ENCODE measurements at regions not wholly inside any gene's neighbourhood (a gene's known extent, or its start where the extent isn't known, plus 50 kb on each side); places are given as distances from the start of the nearest gene placed in this dataset.

GRCh38 chr1:81470275-81470674 is 330.5 kb upstream of the ADGRL2 start:
- Histone ChIP-seq H3K27ac (ENCODE audit: low read length) (no peak overlapping the region), H2AFZ (ENCODE audit: low read depth, low read length) (no peak overlapping the region), H3K36me3 (ENCODE audit: insufficient read depth, low read length) (no peaks in the 10 kb centered on the region), H4K20me1 (ENCODE audit: insufficient read depth) (no peaks in the 10 kb centered on the region), H3K9me3 (ENCODE audit: low read length) (no peaks in the 10 kb centered on the region), H3F3A (ENCODE audit: insufficient read depth, low read length, poor library complexity, severe bottlenecking) (peaks cover 5% of the 10 kb centered on the region), H3K4me3 (ENCODE audit: low read length) (no peak overlapping the region), H3K9me2 (ENCODE audit: insufficient read depth, low read length) (no peaks in the 10 kb centered on the region), H3K27me3 (ENCODE audit: insufficient read depth, low read depth, low read length) (no peaks in the 10 kb centered on the region), H3K79me2 (replicated peaks; ENCODE audit: insufficient read depth, low read length) (no peaks in the 10 kb centered on the region), H3K4me2 (ENCODE audit: low read length) (no peak overlapping the region), H3K9ac (ENCODE audit: low read length) (no peak overlapping the region)
- no peak for TF ChIP-seq EP300 (conservative IDR thresholded peaks at IDR 0.05; ENCODE audit: poor library complexity, severe bottlenecking)
- no peak for TF ChIP-seq REST (IDR thresholded peaks at IDR 0.05; ENCODE audit: borderline replicate concordance)
- TF ChIP-seq EZH2 (IDR thresholded peaks at IDR 0.05; ENCODE audit: borderline replicate concordance, insufficient read depth, low read length, poor library complexity, severe bottlenecking) = no peak
- no peak for TF ChIP-seq MXI1 (conservative IDR thresholded peaks at IDR 0.05; ENCODE audit: poor library complexity, severe bottlenecking)
- TF ChIP-seq CTCF (IDR thresholded peaks at IDR 0.05; ENCODE audit: poor library complexity, severe bottlenecking) = no peak
- no peak for TF ChIP-seq POLR2AphosphoS5 (IDR thresholded peaks at IDR 0.05)
- TF ChIP-seq RAD21 (conservative IDR thresholded peaks at IDR 0.05) = no peak
- no peak for TF ChIP-seq SMC3 (conservative IDR thresholded peaks at IDR 0.05; ENCODE audit: poor library complexity)
- TF ChIP-seq TAF1 (IDR thresholded peaks at IDR 0.05; ENCODE audit: low read depth) = no peak

GRCh38 chr1:81467383-81467782 is 333.4 kb upstream of the ADGRL2 start:
- H3K79me2 ChIP-seq (replicated peaks; ENCODE audit: insufficient read depth, low read length) = no peaks in the 10 kb centered on the region
- no peaks in the 10 kb centered on the region for H3K9me3 ChIP-seq (ENCODE audit: low read length)
- H3K27ac ChIP-seq (ENCODE audit: low read length) = no peak overlapping the region
- H3F3A ChIP-seq (ENCODE audit: insufficient read depth, low read length, poor library complexity, severe bottlenecking) = peaks cover 10% of the 10 kb centered on the region
- H3K27me3 ChIP-seq (ENCODE audit: insufficient read depth, low read depth, low read length) = no peaks in the 10 kb centered on the region
- no peak overlapping the region for H3K9ac ChIP-seq (ENCODE audit: low read length)
- H3K9me2 ChIP-seq (ENCODE audit: insufficient read depth, low read length) = no peaks in the 10 kb centered on the region
- H2AFZ ChIP-seq (ENCODE audit: low read depth, low read length) = no peak overlapping the region
- H3K36me3 ChIP-seq (ENCODE audit: insufficient read depth, low read length) = no peaks in the 10 kb centered on the region
- H3K4me2 ChIP-seq (ENCODE audit: low read length) = no peak overlapping the region
- H3K4me3 ChIP-seq (ENCODE audit: low read length) = peak overlapping the region; percentile 34
- TF ChIP-seq CTCF (IDR thresholded peaks at IDR 0.05; ENCODE audit: poor library complexity, severe bottlenecking) = no peak
- no peak for TF ChIP-seq MXI1 (conservative IDR thresholded peaks at IDR 0.05; ENCODE audit: poor library complexity, severe bottlenecking)
- no peak for TF ChIP-seq EP300 (conservative IDR thresholded peaks at IDR 0.05; ENCODE audit: poor library complexity, severe bottlenecking)
- TF ChIP-seq POLR2AphosphoS5 (IDR thresholded peaks at IDR 0.05) = no peak
- TF ChIP-seq RAD21 (conservative IDR thresholded peaks at IDR 0.05) = no peak
- no peak for TF ChIP-seq EZH2 (IDR thresholded peaks at IDR 0.05; ENCODE audit: borderline replicate concordance, insufficient read depth, low read length, poor library complexity, severe bottlenecking)
- no peak for TF ChIP-seq REST (IDR thresholded peaks at IDR 0.05; ENCODE audit: borderline replicate concordance)
- TF ChIP-seq SMC3 (conservative IDR thresholded peaks at IDR 0.05; ENCODE audit: poor library complexity) = no peak
- no peak for TF ChIP-seq TAF1 (IDR thresholded peaks at IDR 0.05; ENCODE audit: low read depth)
- H4K20me1 ChIP-seq (ENCODE audit: insufficient read depth) = no peaks in the 10 kb centered on the region

Measured in neural cell (in vitro differentiated cells).